Activated CD8-positive, alpha-beta memory T cell treated with anti-CD3 and anti-CD28 coated beads for 36 hours (primary cell): ENCODE measurements at regions not wholly inside any gene's neighbourhood (a gene's known extent, or its start where the extent isn't known, plus 50 kb on each side); places are given as distances from the start of the nearest gene placed in this dataset.

Source experiments
- CTCF ChIA-PET: fragments of 350-600 bp; sonication (Branson Sonifier 250); formaldehyde crosslinking; loops from one replicate; lab custom pipeline; 2021; ENCODE audit warnings: antibody characterized with exemption; lab: Charles Lee
- POLR2A ChIA-PET: fragments of 350-600 bp; sonication (Branson Sonifier 250); formaldehyde crosslinking; loops from one replicate; lab custom pipeline; 2021; ENCODE audit warnings: antibody characterized with exemption; lab: Charles Lee

- ChIA-PET POLR2A (no interaction called here), CTCF (no interaction called here)
Observed at GRCh38 chr4:119841361-119841760, 212.8 kb upstream of the PDE5A start.

- POLR2A ChIA-PET = no interaction called here
- CTCF ChIA-PET = no interaction called here
Observed at GRCh38 chr4:119835613-119835910, 207.0 kb upstream of the PDE5A start.

- ChIA-PET CTCF (no interaction called here), POLR2A (no interaction called here)
Observed at GRCh38 chr4:119834906-119835612, 206.5 kb upstream of the PDE5A start.

- CTCF ChIA-PET = no interaction called here
- POLR2A ChIA-PET = no interaction called here
Observed at GRCh38 chr4:119833611-119834010, 205.0 kb upstream of the PDE5A start.

- ChIA-PET CTCF (no interaction called here), POLR2A (no interaction called here)
Observed at GRCh38 chr4:119832776-119833175, 204.2 kb upstream of the PDE5A start.

- ChIA-PET POLR2A (no interaction called here), CTCF (no interaction called here)
Observed at GRCh38 chr4:119829326-119829725, 200.7 kb upstream of the PDE5A start.

- ChIA-PET POLR2A (no interaction called here), CTCF (no interaction called here)
Observed at GRCh38 chr4:119825696-119826095, 197.1 kb upstream of the PDE5A start.

- ChIA-PET CTCF (no interaction called here), POLR2A (no interaction called here)
Observed at GRCh38 chr4:119823891-119824290, 195.3 kb upstream of the PDE5A start.

GRCh38 chr4:119823045-119823444 is 194.4 kb upstream of the PDE5A start:
- ChIA-PET CTCF (no interaction called here), POLR2A (no interaction called here)

- CTCF ChIA-PET = no interaction called here
- POLR2A ChIA-PET = no interaction called here
Observed at GRCh38 chr4:119816473-119816872, 187.9 kb upstream of the PDE5A start.

GRCh38 chr4:119810001-119810400 is 181.4 kb upstream of the PDE5A start:
- CTCF ChIA-PET = no interaction called here
- POLR2A ChIA-PET = no interaction called here

- POLR2A ChIA-PET = no interaction called here
- CTCF ChIA-PET = no interaction called here
Observed at GRCh38 chr4:119804404-119804803, 175.8 kb upstream of the PDE5A start.

- ChIA-PET CTCF (no interaction called here), POLR2A (no interaction called here)
Observed at GRCh38 chr4:119797238-119797894, 168.8 kb upstream of the PDE5A start.

GRCh38 chr4:119795986-119796578 is 167.5 kb upstream of the PDE5A start:
- ChIA-PET POLR2A (no interaction called here), CTCF (no interaction called here)

GRCh38 chr4:119794681-119795080 is 166.1 kb upstream of the PDE5A start:
- ChIA-PET CTCF (no interaction called here), POLR2A (no interaction called here)

- ChIA-PET CTCF (no interaction called here), POLR2A (no interaction called here)
Observed at GRCh38 chr4:119794113-119794512, 165.5 kb upstream of the PDE5A start.

- ChIA-PET POLR2A (no interaction called here), CTCF (no interaction called here)
Observed at GRCh38 chr4:119788349-119789266, 160.0 kb upstream of the PDE5A start.

- POLR2A ChIA-PET = no interaction called here
- CTCF ChIA-PET = no interaction called here
Observed at GRCh38 chr4:119785963-119786362, 157.4 kb upstream of the PDE5A start.

GRCh38 chr4:119783189-119783983 is 154.8 kb upstream of the PDE5A start:
- ChIA-PET POLR2A (no interaction called here), CTCF (no interaction called here)

GRCh38 chr4:119781044-119781443 is 152.4 kb upstream of the PDE5A start:
- POLR2A ChIA-PET = no interaction called here

More at GRCh38 chr4:119781044-119781443, 152.4 kb upstream of the PDE5A start:
- CTCF ChIA-PET = no interaction called here
